ENCODE measurements at regions not wholly inside any gene's neighbourhood (a gene's known extent, or its start where the extent isn't known, plus 50 kb on each side); places are given as distances from the start of the nearest gene placed in this dataset.
A peak's percentile ranks its signal among the peaks of the same experiment; 100 is the strongest.

DNA sequence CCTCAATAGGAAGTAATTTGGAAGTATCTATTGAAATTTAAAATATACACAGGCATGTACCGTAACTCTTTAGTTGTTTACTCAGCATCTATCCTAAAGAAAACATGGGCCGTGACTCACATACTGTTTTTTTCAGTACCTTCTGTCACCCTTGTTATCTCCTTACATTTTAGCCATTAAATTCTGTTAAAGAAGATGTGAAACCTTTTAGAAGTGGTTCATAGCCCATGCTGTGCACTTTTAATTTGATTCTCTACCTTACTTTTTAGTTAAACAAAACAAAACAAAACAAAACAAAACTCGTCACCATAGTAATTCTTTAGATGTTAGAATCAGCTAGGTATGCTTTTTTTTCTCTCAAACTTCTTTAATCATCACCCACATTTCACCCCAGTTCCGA lies 494.4 kb upstream of the RGS6 start:
- Mint-ChIP-seq H3K4me1 (ENCODE audit: low read depth) (peaks cover 40% of the 10 kb centered on the region), H3K9me3 (ENCODE audit: low read depth) (no peaks in the 10 kb centered on the region), H3K27ac (ENCODE audit: unreplicated experiment) (peak overlapping the region; percentile 96), H3K27me3 (ENCODE audit: low read depth) (no peaks in the 10 kb centered on the region), H3K36me3 (ENCODE audit: low read depth) (peaks cover 5% of the 10 kb centered on the region), H3K4me3 (ENCODE audit: unreplicated experiment) (no peak overlapping the region)
- DNase-seq (ENCODE audit: low spot score) = no peak
- no peak for TF ChIP-seq CTCF (IDR thresholded peaks at IDR 0.05)

- H3K27me3 Mint-ChIP-seq (ENCODE audit: low read depth) = no peaks in the 10 kb centered on the region
- peak overlapping the region; percentile 96 for H3K27ac Mint-ChIP-seq (ENCODE audit: unreplicated experiment)
- H3K36me3 Mint-ChIP-seq (ENCODE audit: low read depth) = peaks cover 5% of the 10 kb centered on the region
- H3K4me1 Mint-ChIP-seq (ENCODE audit: low read depth) = peaks cover 44% of the 10 kb centered on the region
- no peak for DNase-seq (ENCODE audit: low spot score)
- TF ChIP-seq CTCF (IDR thresholded peaks at IDR 0.05) = no peak
- no peak overlapping the region for H3K4me3 Mint-ChIP-seq (ENCODE audit: unreplicated experiment)
- H3K9me3 Mint-ChIP-seq (ENCODE audit: low read depth) = no peaks in the 10 kb centered on the region
These were observed 493.5 kb upstream of the RGS6 start for GRCh38 chr14:71438684-71439083.

DNA sequence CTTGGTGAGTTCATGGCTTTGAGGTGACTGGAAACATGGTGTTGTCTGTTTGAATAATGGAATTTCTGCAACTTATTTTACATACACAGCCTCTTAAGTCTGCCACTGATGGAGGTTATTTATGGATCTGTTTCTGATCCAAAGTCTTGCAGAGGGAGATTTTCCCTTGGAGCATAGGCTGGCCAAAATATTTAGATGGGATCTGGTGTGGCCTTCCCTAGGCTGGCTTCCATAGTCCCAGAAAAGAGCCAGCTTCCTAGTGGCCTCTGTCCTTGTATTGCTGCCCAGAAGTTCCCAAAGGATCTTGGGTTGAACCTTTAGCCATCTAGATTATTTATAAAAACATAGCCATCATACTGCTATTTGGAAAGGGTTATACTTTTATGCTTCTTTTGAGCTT lies 491.1 kb upstream of the RGS6 start:
- Mint-ChIP-seq H3K4me3 (ENCODE audit: unreplicated experiment) (no peak overlapping the region), H3K4me1 (ENCODE audit: low read depth) (peaks cover 67% of the 10 kb centered on the region), H3K36me3 (ENCODE audit: low read depth) (peaks cover 2% of the 10 kb centered on the region), H3K27ac (ENCODE audit: unreplicated experiment) (no peak overlapping the region), H3K27me3 (ENCODE audit: low read depth) (no peaks in the 10 kb centered on the region), H3K9me3 (ENCODE audit: low read depth) (no peaks in the 10 kb centered on the region)
- TF ChIP-seq CTCF (IDR thresholded peaks at IDR 0.05) = no peak
- no peak for DNase-seq (ENCODE audit: low spot score)

- TF ChIP-seq CTCF (IDR thresholded peaks at IDR 0.05) = no peak
- Mint-ChIP-seq H3K36me3 (ENCODE audit: low read depth) (peaks cover 2% of the 10 kb centered on the region), H3K4me1 (ENCODE audit: low read depth) (peaks cover 64% of the 10 kb centered on the region), H3K27ac (ENCODE audit: unreplicated experiment) (no peak overlapping the region), H3K9me3 (ENCODE audit: low read depth) (no peaks in the 10 kb centered on the region), H3K4me3 (ENCODE audit: unreplicated experiment) (no peak overlapping the region), H3K27me3 (ENCODE audit: low read depth) (no peaks in the 10 kb centered on the region)
- DNase-seq (ENCODE audit: low spot score) = no peak
These were observed 488.0 kb upstream of the RGS6 start for GRCh38 chr14:71444030-71444822.

DNA sequence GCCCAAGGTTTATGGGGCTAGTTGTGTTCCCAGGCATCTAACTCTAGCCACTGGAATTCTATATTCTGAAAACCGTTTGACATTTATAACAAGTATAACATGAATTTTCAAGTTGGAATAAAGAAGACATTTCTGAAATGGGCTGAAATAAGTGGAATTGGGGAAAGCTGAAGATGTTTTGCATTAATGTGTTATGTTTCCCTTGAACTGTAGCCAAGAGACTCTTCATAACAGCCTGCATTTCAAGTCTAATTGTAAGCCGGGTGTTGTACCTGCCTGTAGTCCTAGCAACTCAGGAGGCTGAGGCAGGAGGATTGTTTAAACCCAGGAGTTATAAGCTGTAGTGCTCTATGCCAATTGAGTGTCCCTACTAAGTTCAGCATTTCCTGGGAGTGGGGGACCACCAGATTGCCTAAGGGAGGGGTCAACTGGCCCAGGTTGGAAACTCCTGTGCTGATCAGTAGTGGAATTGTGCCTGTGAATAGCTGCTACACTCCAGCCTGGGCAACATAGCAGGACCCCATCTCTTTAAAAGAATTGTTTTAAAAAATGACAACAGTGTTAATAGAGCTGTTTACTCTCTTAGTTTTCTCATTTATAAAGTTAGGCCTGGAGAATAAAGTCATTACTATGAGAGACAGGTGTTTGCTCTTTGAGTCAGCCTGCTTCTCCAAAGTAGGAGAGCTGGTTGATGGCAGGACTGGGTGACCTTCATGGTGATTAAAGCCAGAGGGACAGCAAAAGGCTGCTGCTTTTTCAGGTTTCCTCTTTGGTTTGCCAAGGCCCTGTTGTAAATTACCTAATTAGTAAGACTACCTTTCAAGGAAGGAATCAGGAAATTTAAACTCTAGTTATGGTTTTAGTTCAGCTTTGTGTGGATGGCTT lies 483.6 kb upstream of the RGS6 start:
- peak overlapping the region; percentile 33 for H3K27ac Mint-ChIP-seq (ENCODE audit: unreplicated experiment)
- TF ChIP-seq CTCF (IDR thresholded peaks at IDR 0.05) = no peak
- H3K4me1 Mint-ChIP-seq (ENCODE audit: low read depth) = peaks cover 43% of the 10 kb centered on the region
- no peak for DNase-seq (ENCODE audit: low spot score)
- no peaks in the 10 kb centered on the region for H3K27me3 Mint-ChIP-seq (ENCODE audit: low read depth)
- H3K4me3 Mint-ChIP-seq (ENCODE audit: unreplicated experiment) = no peak overlapping the region
- peaks cover 3% of the 10 kb centered on the region for H3K9me3 Mint-ChIP-seq (ENCODE audit: low read depth)
- H3K36me3 Mint-ChIP-seq (ENCODE audit: low read depth) = peaks cover 5% of the 10 kb centered on the region
